Activated CD8-positive, alpha-beta memory T cell treated with anti-CD3 and anti-CD28 coated beads, Interleukin-2, amount 50 U/mL, for 24 hours (primary cell): ENCODE measurements at regions not wholly inside any gene's neighbourhood (a gene's known extent, or its start where the extent isn't known, plus 50 kb on each side); places are given as distances from the start of the nearest gene placed in this dataset.

Source experiments
- DNase-seq: peaks from one replicate; pipeline ENCODE4 v3.0.0-alpha.2; 2020; ENCODE audit errors: extremely low read depth

DNA sequence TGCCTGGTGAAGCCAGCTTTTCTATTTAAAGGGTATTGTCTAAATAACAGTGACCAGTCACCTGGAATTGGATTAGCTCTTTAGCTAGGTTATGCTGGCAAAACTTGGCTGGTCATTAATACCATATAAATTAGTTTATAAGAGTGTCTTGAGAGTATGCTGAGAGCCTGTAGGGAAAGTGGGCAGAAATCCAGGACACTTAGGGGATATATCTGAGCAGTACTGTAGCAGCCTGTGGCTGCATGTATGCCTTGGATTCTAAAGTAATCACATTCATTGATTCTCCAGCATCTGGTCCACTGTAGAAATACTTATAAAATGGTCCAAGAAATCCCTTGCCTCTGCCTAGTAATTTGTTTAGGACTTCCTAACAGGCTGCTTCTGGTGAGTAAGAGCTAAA is 288.9 kb upstream of the DMAC1 start:
- DNase-seq, result no peak

DNA sequence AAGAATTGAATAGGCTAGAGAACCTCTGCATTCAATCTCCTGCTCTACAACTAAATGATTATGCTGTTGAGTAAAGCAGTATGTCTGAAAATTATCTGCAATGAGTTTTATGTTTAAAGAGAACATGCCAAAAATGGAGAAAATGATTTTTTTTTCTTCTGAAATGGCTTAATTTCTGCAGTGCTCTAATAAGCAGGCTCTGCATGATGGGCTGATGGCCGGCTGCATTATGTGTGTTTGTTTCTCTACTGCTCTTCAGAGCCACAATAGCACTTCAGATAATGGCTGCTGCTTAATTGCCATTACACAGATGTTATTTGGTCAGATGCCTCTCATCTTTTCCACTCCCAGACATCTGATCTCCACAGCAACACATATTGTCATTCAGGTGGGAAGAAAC is 286.4 kb upstream of the DMAC1 start:
- DNase-seq, result no peak

DNA sequence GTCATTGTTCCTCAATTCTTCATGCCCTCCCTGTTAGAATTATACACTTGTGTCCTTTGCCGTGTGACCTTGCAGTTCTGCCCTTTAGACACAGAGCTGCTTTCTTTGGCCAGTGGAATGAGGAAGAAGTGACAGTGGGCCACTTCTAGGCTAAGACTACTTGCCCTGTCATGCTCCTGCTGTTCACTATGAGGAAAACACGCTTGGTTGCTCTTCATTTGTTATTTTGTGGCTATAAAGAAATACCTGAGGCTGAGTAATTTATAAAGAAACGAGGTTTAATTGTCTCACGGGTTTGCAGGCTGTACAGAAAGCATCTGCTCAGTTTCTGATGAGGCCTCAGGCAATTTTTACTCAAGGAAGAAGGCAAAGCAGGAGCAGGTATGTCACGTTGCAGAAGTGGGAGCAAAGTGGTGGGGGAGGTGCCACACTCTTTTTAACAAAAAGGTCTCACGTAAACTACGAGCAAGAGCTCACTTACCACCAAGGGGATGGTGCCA is 279.1 kb upstream of the DMAC1 start:
- DNase-seq, result no peak

DNA sequence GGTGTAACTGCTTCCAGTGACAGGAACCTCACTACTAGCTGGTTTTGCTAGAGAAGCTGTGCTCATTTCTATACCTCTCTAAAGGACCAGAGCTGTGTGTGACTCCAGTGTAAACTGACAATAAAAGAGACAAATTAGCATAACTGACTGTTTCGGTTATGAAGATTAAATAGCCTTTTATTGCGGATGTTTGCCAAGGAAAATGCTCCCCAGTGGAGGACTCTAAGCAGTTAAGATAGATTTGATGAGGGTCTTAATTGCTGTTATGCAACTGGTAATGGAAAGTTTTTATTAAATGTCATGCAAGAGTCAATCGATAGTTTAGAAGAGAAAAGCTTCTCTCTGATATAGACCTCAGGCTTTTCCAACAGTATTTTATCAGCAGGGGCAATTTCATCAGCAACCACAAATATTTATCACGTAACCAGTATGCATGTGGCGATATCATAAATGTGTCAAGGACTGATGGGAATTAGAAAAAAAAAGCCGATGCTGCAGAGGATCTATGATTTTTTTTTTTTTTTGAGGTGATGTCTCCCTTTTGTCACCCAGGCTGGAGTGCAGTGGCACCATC is 275.2 kb upstream of the DMAC1 start:
- no peak for DNase-seq

DNA sequence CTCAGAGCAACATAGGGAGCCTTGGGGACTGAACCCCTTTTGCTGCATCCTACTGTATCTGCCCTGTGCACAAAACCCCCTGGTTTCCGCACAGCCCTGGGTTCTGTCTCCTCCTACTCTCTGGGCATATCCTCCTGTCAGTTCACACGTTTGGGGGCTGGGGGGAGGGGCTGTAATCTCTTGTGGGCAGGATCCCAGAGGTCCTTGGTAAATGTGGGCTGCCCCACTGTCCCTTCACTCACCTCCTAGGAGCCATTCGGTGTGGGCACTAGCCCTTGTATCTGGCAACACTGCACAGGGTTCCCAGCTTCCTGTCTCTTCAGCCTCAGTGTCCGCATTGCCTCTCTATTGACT is 271.8 kb upstream of the DMAC1 start:
- DNase-seq, result no peak

DNA sequence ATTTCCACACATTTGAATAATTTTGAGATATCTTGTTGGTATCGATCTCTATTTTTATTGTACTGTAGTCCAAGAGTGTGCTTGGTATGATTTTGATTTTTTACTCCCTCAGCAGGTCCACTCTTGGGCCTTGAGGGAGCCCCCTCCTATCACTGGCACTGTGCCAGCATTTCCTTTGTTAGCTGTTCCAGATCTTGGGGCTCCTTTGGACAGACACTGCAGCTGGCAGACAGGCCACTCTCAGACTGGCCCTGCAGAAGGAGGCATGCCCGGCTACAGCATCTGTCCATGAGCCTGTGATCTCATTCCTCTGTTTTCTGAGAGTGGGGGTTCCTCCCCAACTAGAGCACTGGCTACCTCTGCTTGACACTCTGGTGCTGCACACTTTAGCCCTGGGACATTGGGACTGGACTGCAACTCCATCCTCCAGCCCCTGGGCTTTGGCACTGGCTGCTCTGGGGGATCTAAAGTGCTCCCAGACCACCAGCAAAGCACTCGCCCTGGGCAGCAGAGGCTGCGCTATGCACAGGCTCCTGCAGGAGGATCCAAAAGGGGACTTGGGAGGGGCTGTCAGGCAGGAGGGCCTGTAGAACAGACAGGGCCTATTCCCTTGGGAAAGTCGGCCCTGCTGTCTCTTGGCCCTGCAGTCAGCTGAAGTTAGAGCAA is 271.3 kb upstream of the DMAC1 start:
- DNase-seq, result no peak

DNA sequence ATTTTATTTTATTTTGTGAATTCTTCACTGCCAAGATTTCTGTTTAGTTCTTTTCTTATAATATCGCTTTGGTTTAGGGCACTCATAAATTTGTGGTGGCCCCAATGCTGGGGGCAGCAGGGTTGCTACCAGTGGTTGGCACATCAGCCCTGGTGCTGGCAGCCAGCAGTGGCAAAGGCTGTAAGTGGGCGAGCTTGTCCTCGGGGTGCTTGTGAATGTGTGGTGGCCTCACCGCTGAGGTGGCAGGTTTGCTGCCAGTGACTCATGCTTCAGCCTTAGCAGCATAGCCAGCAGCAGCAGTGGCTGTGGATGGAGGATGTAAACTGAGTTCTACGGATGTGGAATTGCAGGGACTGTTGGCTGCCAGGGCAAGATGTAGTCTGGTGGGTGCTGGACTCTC is 262.9 kb upstream of the DMAC1 start:
- no peak for DNase-seq

DNA sequence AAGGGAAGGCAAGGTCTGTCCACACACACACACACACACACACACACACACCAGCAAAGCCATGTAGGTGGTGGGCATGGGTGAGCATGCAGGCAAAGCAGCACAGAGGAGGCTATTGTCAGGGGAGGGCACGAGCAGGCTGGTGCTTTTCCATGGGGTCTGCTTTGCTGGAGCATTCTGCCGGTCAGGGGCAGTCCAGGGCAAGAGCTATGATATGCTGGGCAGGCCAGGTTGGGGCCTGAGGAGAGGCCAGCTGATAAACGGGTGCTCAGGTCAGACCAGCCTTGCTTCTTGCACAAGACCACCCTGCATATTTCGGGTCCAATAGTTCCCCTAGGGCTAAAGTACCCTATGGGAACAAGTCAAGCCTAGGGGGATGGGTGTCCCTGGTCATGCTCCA is 253.9 kb upstream of the DMAC1 start:
- DNase-seq, result no peak

DNA sequence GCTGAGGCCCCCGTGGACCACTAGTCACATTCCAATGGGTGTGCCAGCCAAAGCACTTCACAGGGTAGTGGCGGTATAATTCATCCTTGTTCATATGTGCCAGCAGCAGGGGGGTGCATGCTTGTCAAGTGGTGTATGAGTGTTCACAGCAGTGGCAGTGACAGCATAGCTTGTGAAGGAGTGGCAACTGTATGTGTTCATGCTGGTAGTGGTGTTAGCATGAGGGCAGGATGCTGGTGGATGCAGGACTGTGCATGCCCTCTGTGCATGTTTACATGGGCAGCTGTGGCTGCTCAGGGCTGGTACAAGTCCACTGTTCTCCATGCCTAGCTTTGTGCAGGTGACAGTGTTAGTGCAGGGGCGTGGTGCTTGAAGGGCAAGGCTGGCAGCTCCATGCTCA is 253.4 kb upstream of the DMAC1 start:
- DNase-seq, result no peak

DNA sequence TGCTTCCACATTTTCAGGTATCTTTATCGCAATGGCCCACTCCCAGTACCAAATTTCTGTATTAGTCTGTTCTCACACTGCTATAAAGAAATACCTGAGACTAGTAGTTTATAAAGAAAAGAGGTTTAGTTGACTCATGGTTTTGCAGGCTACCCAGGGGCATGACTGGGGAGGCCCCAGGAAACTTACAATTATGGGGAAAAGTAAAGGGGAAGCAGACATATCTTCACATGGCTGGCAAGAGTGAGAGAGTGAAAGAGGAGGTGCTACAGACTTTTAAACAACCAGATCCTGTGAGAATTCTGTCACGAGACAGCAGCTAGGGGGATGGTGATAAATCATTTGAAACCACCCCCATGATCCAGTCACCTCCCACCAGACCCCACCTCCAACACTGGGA is 238.2 kb upstream of the DMAC1 start:
- DNase-seq, result no peak

DNA sequence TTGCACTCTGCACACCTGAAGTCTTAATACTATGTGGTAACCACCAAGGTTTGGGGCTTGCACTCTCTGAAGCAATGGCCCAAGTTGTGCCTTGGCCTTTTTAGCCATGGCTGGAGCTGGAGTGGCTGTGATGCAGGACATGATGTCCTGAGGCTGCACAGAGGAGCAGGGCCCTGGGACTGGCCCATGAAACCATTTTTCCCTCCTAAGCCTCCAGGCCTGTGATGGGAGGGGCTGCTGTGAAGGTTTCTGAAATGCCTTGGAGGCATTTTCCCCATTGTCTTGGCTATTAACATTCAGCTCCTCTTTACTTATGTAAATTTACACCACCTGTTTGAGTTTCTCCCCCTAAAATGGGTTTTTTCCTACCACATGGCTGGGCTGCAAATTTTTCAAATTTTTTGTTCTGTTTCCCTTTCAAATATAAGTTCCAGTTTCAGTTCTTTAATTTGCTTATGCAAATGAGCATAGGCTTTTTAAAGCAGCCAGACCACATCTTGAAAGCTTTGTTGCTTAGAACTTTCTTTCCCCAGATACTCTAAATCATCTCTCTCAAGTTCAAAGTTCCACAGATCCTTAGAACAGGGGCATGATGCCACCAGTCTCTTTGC is 237.4 kb upstream of the DMAC1 start:
- no peak for DNase-seq

DNA sequence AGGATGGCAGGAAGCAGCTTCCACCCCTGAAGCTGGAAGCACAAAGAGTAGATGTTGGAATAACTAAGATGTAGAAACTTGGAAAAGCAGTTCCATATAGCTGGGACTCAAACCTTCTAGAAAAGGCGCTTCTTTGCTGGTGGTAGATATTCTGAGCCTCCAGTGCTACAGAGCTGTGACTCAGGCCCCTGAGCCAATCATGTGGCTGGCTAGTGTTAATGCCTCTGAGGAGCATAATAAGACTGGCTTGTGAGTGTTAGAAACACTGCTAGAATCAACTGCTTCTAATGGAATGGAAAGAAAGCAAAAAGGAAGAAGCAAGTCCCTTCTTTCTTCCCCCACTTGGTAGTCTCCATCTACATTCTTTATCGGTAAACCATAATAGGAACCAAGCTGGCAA is 234.2 kb upstream of the DMAC1 start:
- DNase-seq, result no peak

DNA sequence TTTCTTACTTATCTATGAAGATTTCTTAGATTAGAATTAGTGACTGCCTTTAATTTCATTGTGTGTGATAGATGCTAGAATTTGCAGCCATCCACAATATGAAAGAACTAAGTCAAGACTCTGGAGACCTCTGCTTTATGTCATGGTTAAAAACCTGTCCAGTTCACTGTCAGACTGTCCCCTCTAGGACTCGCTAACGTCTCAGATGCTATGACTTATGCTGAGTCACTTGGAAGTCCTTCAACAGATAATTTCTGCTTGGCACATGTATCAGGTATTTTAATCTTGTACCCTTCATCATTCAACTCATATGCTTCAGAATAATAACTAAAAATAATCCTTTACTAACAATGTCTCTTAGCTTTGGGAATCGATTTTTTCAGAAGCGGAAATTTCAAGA is 230.5 kb upstream of the DMAC1 start:
- DNase-seq, result no peak

DNA sequence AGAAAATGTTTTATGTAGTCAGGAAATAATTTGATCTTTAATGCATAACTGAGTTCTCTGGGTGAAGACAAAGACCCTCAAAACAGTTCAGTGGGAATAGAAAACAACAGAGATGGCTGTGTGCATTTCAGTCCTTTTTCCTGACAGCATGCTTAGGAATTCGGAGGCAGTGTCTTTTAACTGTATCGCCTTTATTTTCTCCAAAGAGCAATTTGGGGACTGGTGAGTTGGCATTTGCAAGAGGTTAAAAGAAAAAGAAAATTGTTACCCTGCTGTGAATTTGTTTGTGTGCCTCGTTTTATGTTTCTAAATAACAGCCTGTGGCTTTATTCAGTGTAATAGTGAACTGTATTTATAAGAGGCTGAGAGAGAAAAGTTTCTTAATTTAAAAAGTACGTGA is 227.8 kb upstream of the DMAC1 start:
- DNase-seq, result no peak

DNA sequence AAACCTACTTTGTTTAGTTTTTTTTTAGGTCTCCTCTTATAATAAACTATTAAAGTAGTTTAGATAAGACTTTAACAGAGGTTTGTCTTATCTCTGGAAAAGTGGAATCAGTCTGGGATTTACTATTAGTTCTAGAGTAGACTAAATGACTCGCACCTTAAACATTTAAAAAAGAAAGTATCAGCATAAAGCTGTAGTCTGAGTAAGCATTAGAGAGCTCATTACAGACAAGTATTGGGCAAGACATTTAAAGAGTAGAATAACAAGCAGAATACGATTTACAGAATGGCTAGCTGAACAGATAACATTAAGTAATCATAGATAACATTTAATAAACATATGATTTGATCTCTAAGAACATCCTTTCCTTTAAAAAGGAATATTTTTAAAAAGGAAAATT is 226.0 kb upstream of the DMAC1 start:
- no peak for DNase-seq

DNA sequence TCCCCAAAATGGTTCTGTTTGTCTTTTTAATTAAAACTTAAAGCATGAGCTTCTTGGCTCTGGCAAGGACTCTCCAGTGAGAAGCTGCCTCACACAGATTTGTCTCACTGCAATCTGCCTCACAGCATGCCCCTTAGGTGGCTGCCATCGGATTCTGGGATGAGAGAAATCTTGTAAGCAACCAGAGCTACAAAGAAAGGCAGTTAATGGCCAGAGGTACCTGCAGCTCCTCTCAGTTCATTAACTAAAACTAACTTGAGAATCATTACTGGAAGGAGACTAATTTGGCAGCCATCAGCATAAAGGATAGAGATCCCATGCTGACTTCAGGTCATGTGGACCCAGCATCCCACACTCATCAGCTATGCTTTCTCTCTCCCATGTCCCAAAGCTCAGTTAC is 220.6 kb upstream of the DMAC1 start:
- no peak for DNase-seq

DNA sequence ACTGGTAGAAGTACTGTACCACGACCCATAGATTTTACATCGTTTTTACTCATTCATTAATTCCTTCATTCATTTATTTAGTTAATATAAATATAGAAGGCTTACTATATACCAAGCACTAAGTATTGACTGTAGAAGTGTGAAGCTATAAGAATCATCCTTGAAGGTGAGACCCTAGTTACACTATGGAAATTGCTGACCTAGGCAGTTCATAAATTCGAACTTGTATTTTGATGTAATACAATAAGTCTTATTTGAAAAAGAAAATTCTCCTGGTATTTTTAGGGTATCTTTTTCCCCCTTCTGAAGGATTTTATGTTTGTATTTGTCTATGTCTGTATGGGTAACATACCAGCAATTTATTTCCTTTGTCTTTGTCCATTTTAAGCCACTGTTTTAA is 220.1 kb upstream of the DMAC1 start:
- no peak for DNase-seq

DNA sequence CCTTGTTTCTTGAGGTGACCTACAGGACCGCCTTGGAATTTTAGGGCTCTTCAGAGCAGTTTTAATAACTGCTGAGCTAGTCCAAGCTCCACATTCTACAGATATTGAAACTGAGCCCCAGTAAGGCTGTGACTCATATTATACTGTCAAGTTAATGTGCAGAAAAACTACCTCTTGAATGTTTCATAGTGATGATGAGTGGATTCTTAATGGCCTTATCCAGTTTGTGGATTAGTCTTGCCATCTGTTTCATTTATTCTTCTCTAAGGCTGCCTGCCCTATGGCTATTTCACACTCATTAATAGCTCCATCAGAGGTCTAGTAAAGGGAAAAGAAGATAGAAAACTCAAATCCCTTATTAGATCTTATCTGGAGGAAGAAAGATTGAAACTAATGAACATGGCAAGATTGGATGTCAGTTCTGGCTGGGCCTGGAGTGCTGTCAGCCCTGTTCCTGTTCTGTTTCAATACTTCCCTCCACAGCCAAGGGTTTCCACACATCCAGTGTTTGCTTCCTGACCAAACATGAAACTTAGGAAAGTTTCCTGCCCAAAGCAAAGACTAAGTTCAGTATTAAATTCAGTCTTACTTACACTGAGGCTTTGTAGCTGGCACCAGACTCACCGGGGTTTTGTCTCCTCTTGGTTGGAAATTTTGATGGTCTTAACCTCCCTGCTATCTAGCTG is 215.6 kb upstream of the DMAC1 start:
- no peak for DNase-seq

DNA sequence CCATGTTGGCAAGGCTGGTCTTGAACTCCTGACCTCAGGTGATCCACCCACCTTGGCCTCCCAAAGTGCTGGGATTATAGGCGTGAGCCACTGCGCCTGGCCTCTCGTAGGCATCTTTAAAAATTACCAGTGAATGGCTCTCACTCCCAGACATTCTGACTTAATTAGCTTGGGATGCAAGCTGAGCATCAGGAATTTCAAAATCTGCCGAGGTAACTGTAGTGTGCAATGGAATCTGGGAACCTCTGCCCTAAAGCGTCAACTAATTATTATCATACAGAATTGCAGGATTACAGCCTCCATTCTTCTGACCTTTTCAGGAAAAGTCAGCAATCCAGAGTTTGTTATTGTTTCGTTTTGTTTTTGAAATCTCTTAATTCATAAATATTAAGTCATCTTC is 213.4 kb upstream of the DMAC1 start:
- DNase-seq, result no peak

DNA sequence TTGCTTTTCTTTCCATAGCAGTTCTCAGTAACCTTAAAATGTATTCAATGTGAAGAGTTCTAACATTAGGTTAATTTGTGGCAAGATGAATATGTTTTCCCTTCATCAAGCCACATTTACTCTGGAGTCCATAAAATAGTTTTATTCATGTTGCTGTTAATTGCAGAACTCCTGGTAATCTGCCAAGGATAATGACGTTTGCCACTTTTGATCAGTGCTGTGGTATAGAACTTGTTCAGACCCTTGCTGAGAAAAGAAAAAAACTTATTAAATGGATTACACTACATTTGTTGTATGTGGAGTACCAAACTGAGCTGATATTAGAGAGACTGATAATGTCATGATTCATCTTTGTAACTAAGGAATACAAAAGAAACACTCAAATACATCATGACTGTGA is 212.4 kb upstream of the DMAC1 start:
- DNase-seq, result no peak

DNA sequence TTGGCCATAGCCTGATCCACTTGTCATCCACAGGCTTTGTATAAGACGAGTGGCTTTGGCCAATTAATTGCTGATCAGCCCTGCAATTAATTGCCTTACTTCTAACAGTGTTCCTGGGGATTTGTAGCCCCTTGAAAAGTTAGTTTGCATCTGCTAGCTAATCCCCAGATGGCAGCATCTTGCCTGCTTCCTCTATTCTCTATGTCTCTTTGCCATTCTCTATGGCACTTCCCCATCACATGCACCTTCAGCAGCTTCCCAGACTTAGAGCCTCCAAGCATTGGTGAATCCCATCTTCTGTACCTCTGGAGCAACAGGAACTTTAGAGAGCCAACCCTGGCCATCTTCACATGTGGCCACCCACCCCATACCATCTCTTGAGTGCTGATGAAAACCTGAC is 197.0 kb upstream of the DMAC1 start:
- no peak for DNase-seq

DNA sequence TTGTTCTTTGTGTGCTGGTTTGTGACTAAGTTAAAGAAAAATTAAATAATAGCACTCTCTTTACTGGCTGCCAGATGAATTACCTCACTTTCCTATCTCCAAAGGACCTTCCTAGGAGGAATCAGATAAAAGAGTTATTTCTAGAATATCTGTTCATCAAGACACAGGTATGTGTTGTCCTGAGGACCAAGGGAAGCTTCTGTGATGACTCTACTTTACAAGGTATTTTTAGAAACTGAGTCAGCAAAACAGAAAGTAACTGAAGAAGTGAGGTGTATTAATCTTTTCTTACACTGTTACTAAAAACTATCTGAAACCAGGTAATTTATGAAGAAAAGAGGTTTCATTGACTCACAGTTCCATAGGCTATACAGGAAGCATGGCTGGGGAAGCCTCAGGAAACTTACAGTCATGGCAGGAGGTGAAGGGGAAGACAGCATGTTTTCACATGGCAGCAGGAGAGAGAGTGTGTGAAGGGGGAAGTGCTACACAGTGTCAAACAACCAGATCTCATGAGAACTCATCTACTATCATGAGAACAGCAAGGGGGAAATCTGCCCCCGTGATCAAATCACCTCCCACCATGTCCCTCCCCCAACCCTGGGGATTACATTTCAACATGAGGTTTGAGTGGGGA is 189.2 kb upstream of the DMAC1 start:
- no peak for DNase-seq

DNA sequence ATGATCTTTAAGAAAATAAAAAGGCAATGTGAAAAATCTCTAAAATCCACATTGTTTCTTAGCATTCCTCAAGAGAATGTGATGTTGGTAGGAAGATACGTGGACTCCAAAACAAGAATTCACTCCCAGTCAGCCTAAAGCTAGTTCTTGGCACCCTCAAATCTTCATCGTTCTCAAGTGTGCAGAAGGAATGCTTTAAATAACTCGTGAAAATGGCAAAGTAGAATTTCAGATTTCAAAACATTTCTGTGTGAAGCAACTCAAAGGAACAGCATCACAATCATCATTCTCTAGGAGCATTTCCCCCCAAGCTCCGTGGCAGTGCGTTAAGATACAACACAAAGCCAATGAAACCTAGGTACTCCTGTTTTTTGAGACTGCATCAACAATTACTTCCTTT is 185.1 kb upstream of the DMAC1 start:
- DNase-seq, result no peak
